CD1c-positive myeloid dendritic cell (primary cell): ENCODE measurements at regions not wholly inside any gene's neighbourhood (a gene's known extent, or its start where the extent isn't known, plus 50 kb on each side); places are given as distances from the start of the nearest gene placed in this dataset.

Experiments used
- DNase-seq: peaks from one replicate; pipeline ENCODE4 v3.0.0-alpha.2; 2016; ENCODE audit errors: extremely low spot score

- DNase-seq, result no peak
Observed at GRCh38 chr1:11413986-11414391, 65.0 kb upstream of the DISP3 start.

- no peak for DNase-seq
Observed at GRCh38 chr1:11414926-11415538, 63.9 kb upstream of the DISP3 start.

- DNase-seq, result no peak
Observed at GRCh38 chr1:11417162-11417561, 61.8 kb upstream of the DISP3 start.

- DNase-seq, result no peak
Observed at GRCh38 chr1:11418056-11418455, 60.9 kb upstream of the DISP3 start.

- no peak for DNase-seq
Observed at GRCh38 chr1:11421443-11421842, 57.5 kb upstream of the DISP3 start.

GRCh38 chr1:11422686-11423085 lies 56.3 kb upstream of the DISP3 start:
- DNase-seq, result no peak

GRCh38 chr1:11426617-11427016 lies 52.3 kb upstream of the DISP3 start:
- DNase-seq, result no peak

GRCh38 chr1:11428789-11429188 lies 50.2 kb upstream of the DISP3 start:
- no peak for DNase-seq
